Panc1 (cell line): ENCODE measurements at regions not wholly inside any gene's neighbourhood (a gene's known extent, or its start where the extent isn't known, plus 50 kb on each side); places are given as distances from the start of the nearest gene placed in this dataset.

Experiments
- ATAC-seq: fragments of 200-7000 bp; cut with Tn5 transposase; 2 replicates; pipeline ENCODE4 v1.9.1; 2020; ENCODE audit warnings: mild to moderate bottlenecking, moderate library complexity
- BruUV-seq: library from RNA; stranded (reverse); fragments of 400-500 nt; replicated peaks from 2 replicates; lab custom pipeline; 2021; lab: Mats Ljungman, UMichigan
- CTCF ChIA-PET: fragments of 300-600 bp; sonication (Branson Sonifier 250); formaldehyde crosslinking; loops from one replicate; lab custom pipeline; 2022; ENCODE audit warnings: antibody characterized with exemption; lab: Charles Lee
- POLR2A ChIA-PET: fragments of 300-600 bp; sonication (Branson Sonifier 250); formaldehyde crosslinking; loops from one replicate; lab custom pipeline; 2022; ENCODE audit warnings: antibody characterized with exemption; lab: Charles Lee
- DNase-seq: peaks from one replicate; pipeline ENCODE4 v3.0.0-alpha.2; 2010; ENCODE audit warnings: low read depth, low spot score
- H3K27ac ChIP-seq: 2 replicates; pipeline ENCODE4 v1.5.1; 2011; ENCODE audit warnings: mild to moderate bottlenecking, low read length, inconsistent platforms
- H3K27me3 ChIP-seq: fragments of 200-500 bp; sonication (Bioruptor generic); 2 replicates; pipeline ENCODE4 v1.6.0; 2014; ENCODE audit warnings: low read length, inconsistent platforms; ENCODE audit not compliant: control insufficient read depth, insufficient read depth
- H3K36me3 ChIP-seq: fragments of 200-500 bp; sonication (Bioruptor generic); 2 replicates; pipeline ENCODE4 v1.5.1; 2014; ENCODE audit warnings: inconsistent platforms, mild to moderate bottlenecking, low read length, moderate library complexity; ENCODE audit not compliant: control insufficient read depth, insufficient read depth
- H3K4me1 ChIP-seq: 2 replicates; pipeline ENCODE4 v1.5.1; 2011; ENCODE audit warnings: inconsistent platforms, mild to moderate bottlenecking, low read length, moderate library complexity; ENCODE audit not compliant: control insufficient read depth, insufficient read depth
- H3K4me3 ChIP-seq, 2 experiments: 2 replicates each; pipeline ENCODE4 v1.5.1; 2011 to 2012; ENCODE audit warnings: low read depth in 2 of 2, low read length in 2 of 2, mild to moderate bottlenecking in 2 of 2, inconsistent platforms in 1 of 2, moderate library complexity in 1 of 2
- H3K9me3 ChIP-seq: fragments of 200-500 bp; sonication (Bioruptor generic); 2 replicates; pipeline ENCODE4 v1.5.1; 2014; ENCODE audit warnings: low read depth, mild to moderate bottlenecking, inconsistent platforms, low read length, moderate library complexity; ENCODE audit not compliant: control insufficient read depth, insufficient read depth
- POLR2AphosphoS5 ChIP-seq: IDR thresholded peaks from 2 replicates; pipeline ENCODE4 v1.6.1; 2012; ENCODE audit warnings: mild to moderate bottlenecking, low read depth, low read length, moderate library complexity
- SIN3A ChIP-seq: IDR thresholded peaks from 2 replicates; pipeline ENCODE4 v1.6.1; 2012; ENCODE audit warnings: low read depth, mild to moderate bottlenecking, low read length, moderate library complexity, borderline replicate concordance; ENCODE audit not compliant: insufficient read depth
- TCF7L2 ChIP-seq: IDR thresholded peaks from 2 replicates; pipeline ENCODE4 v1.6.1; 2011; ENCODE audit warnings: mild to moderate bottlenecking, low read depth, low read length, inconsistent platforms
- in situ Hi-C: cut with HindIII; loops from 2 replicates; pipeline ENCODE4 v1.10.0; 2016; ENCODE audit warnings: low sequenced_read_pairs, low pct_unique_long_range_greater_than_20kb
- intact Hi-C: fragments of 100-400 bp; cut with micrococcal nuclease; formaldehyde crosslinking; loops from one replicate; pipeline ENCODE4 v1.10.0; 2022; ENCODE audit not compliant: unreplicated experiment
- TF ChIP-seq, protein P1 (sequence below), 2 experiments: IDR thresholded peaks; 2 replicates each; pipeline ENCODE4 v1.6.1; 2011 to 2012; ENCODE audit warnings: low read depth in 2 of 2, control low read depth in 1 of 2, low read length in 1 of 2, mild to moderate bottlenecking in 1 of 2, moderate library complexity in 1 of 2; ENCODE audit not compliant: insufficient read depth in 1 of 2
- TF ChIP-seq, protein P2 (sequence below): fragments of 450-650 bp; IDR thresholded peaks from 2 replicates; pipeline ENCODE4 v1.5.1; 2017; ENCODE audit warnings: mild to moderate bottlenecking

DNA sequence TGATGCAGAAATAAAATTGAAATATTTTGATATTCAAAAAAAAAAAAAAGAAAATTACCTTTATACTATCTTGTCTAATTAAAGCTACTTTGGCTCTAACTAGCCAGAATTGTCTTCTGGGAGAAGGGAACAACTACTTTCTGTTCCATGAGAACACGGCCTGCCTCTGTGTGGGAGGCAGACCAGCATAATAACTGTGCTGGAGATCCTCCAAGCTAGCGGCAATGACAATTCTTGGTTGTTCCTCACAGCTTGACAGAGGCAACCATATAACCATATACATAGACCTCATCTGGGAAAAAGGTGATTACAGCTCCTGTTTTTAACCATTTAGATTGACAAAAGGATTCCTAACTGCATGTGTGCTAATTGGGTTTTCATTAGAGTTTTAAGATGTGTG, 95.7 kb downstream of the RBMX2 start:
- ATAC-seq (no peak), DNase-seq (no peak)
- intact Hi-C loops (no loop called here), in situ Hi-C loops (no loop called here)
- TF ChIP-seq, protein P1, sequence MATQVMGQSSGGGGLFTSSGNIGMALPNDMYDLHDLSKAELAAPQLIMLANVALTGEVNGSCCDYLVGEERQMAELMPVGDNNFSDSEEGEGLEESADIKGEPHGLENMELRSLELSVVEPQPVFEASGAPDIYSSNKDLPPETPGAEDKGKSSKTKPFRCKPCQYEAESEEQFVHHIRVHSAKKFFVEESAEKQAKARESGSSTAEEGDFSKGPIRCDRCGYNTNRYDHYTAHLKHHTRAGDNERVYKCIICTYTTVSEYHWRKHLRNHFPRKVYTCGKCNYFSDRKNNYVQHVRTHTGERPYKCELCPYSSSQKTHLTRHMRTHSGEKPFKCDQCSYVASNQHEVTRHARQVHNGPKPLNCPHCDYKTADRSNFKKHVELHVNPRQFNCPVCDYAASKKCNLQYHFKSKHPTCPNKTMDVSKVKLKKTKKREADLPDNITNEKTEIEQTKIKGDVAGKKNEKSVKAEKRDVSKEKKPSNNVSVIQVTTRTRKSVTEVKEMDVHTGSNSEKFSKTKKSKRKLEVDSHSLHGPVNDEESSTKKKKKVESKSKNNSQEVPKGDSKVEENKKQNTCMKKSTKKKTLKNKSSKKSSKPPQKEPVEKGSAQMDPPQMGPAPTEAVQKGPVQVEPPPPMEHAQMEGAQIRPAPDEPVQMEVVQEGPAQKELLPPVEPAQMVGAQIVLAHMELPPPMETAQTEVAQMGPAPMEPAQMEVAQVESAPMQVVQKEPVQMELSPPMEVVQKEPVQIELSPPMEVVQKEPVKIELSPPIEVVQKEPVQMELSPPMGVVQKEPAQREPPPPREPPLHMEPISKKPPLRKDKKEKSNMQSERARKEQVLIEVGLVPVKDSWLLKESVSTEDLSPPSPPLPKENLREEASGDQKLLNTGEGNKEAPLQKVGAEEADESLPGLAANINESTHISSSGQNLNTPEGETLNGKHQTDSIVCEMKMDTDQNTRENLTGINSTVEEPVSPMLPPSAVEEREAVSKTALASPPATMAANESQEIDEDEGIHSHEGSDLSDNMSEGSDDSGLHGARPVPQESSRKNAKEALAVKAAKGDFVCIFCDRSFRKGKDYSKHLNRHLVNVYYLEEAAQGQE (IDR thresholded peaks at IDR 0.05; ENCODE audit: insufficient read depth in 1 of 2, low read depth in 2 of 2, low read length in 1 of 2), result no peak
- TF ChIP-seq POLR2AphosphoS5 (no peak), SIN3A (no peak), TCF7L2 (no peak)
- TF ChIP-seq, protein P2, sequence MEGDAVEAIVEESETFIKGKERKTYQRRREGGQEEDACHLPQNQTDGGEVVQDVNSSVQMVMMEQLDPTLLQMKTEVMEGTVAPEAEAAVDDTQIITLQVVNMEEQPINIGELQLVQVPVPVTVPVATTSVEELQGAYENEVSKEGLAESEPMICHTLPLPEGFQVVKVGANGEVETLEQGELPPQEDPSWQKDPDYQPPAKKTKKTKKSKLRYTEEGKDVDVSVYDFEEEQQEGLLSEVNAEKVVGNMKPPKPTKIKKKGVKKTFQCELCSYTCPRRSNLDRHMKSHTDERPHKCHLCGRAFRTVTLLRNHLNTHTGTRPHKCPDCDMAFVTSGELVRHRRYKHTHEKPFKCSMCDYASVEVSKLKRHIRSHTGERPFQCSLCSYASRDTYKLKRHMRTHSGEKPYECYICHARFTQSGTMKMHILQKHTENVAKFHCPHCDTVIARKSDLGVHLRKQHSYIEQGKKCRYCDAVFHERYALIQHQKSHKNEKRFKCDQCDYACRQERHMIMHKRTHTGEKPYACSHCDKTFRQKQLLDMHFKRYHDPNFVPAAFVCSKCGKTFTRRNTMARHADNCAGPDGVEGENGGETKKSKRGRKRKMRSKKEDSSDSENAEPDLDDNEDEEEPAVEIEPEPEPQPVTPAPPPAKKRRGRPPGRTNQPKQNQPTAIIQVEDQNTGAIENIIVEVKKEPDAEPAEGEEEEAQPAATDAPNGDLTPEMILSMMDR, result no peak
- Histone ChIP-seq H3K27ac (no peak overlapping the region), H3K4me1 (no peaks in the 10 kb centered on the region), H3K27me3 (peaks cover 6% of the 10 kb centered on the region), H3K9me3 (no peaks in the 10 kb centered on the region), H3K36me3 (no peaks in the 10 kb centered on the region), H3K4me3 (no peak overlapping the region)
- ChIA-PET POLR2A (no interaction called here), CTCF (interaction anchor here (0.6 kb wide), 1 partner anchor 29 kb away, joined by 3 read pairs; no protein-coding TSS in a partner anchor)
- BruUV-seq, result no TSS peak

- no TSS peak for BruUV-seq
- Histone ChIP-seq H3K9me3 (no peaks in the 10 kb centered on the region), H3K36me3 (no peaks in the 10 kb centered on the region), H3K4me3 (no peak overlapping the region), H3K4me1 (no peaks in the 10 kb centered on the region), H3K27me3 (peaks cover 9% of the 10 kb centered on the region), H3K27ac (no peak overlapping the region)
- TF ChIP-seq SIN3A (no peak), POLR2AphosphoS5 (no peak), TCF7L2 (no peak)
- TF ChIP-seq, protein P2, result no peak
- TF ChIP-seq, protein P1 (IDR thresholded peaks at IDR 0.05; ENCODE audit: insufficient read depth in 1 of 2, low read depth in 2 of 2, low read length in 1 of 2), result no peak
- intact Hi-C loops, result no loop called here
- ChIA-PET CTCF (no interaction called here), POLR2A (no interaction called here)
- in situ Hi-C loops, result no loop called here
- DNase-seq, result no peak
- no peak for ATAC-seq
These were observed 97.0 kb downstream of the RBMX2 start for GRCh38 chrX:130498653-130499274.
